DND-41 (cell line): ENCODE measurements at regions not wholly inside any gene's neighbourhood (a gene's known extent, or its start where the extent isn't known, plus 50 kb on each side); places are given as distances from the start of the nearest gene placed in this dataset.

Experiments used
- ATAC-seq: fragments of 200-7000 bp; cut with Tn5 transposase; 3 replicates; pipeline ENCODE4 v1.9.1; 2021; ENCODE audit warnings: low read depth; ENCODE audit not compliant: insufficient read depth
- DNase-seq: peaks from one replicate; pipeline ENCODE4 v3.0.0-alpha.2; 2020
- H2AFZ ChIP-seq: 2 replicates; pipeline ENCODE4 v1.6.0; 2012; ENCODE audit warnings: low read depth, low read length
- H3K27ac ChIP-seq: 2 replicates; pipeline ENCODE4 v1.5.1; 2012; ENCODE audit warnings: low read length, inconsistent platforms
- H3K27me3 ChIP-seq: fragments of 200-600 bp; sonication (generic); 2 replicates; pipeline ENCODE4 v1.6.0; 2012; ENCODE audit warnings: low read length, mild to moderate bottlenecking, inconsistent platforms; ENCODE audit not compliant: insufficient read depth, poor library complexity
- H3K36me3 ChIP-seq: 2 replicates; pipeline ENCODE4 v1.5.1; 2012; ENCODE audit warnings: low read length, inconsistent platforms; ENCODE audit not compliant: insufficient read depth
- H3K4me1 ChIP-seq: 2 replicates; pipeline ENCODE4 v1.5.1; 2012; ENCODE audit warnings: mild to moderate bottlenecking, low read length; ENCODE audit not compliant: insufficient read depth
- H3K4me2 ChIP-seq: 2 replicates; pipeline ENCODE4 v1.6.0; 2012; ENCODE audit warnings: mild to moderate bottlenecking, moderate library complexity, low read length, inconsistent platforms; ENCODE audit not compliant: insufficient read depth
- H3K4me3 ChIP-seq, 2 experiments: fragments of 200-600 bp in 1 of 2; shearing (Covaris generic) in 1 of 2; 2 replicates each; pipeline ENCODE4 v1.5.1; 2012 to 2016; ENCODE audit warnings: inconsistent platforms in 2 of 2, low read length in 2 of 2, mild to moderate bottlenecking in 2 of 2, low read depth in 1 of 2, moderate library complexity in 1 of 2
- H3K79me2 ChIP-seq: 2 replicates; pipeline ENCODE4 v1.6.0; 2012; ENCODE audit warnings: low read length, inconsistent platforms; ENCODE audit not compliant: insufficient read depth
- H3K9ac ChIP-seq: 2 replicates; pipeline ENCODE4 v1.6.0; 2012; ENCODE audit warnings: low read depth, mild to moderate bottlenecking, inconsistent platforms, low read length, moderate library complexity
- H3K9me3 ChIP-seq: 2 replicates; pipeline ENCODE4 v1.5.1; 2012; ENCODE audit warnings: low read length, moderate library complexity, mild to moderate bottlenecking, inconsistent platforms; ENCODE audit not compliant: insufficient read depth, severe bottlenecking
- H4K20me1 ChIP-seq: 2 replicates; pipeline ENCODE4 v1.6.0; 2012; ENCODE audit warnings: low read length; ENCODE audit not compliant: insufficient read depth
- EZH2 ChIP-seq: IDR thresholded peaks from 3 replicates; pipeline ENCODE4 v1.6.1; 2012; ENCODE audit warnings: borderline replicate concordance, low read depth, mild to moderate bottlenecking, moderate library complexity, low read length, inconsistent platforms; ENCODE audit not compliant: severe bottlenecking
- TF ChIP-seq, protein P1 (sequence below): IDR thresholded peaks from 2 replicates; pipeline ENCODE4 v1.5.1; 2012; ENCODE audit warnings: borderline replicate concordance, low read length, moderate library complexity, mild to moderate bottlenecking; ENCODE audit not compliant: poor library complexity, severe bottlenecking; ENCODE audit errors: extremely low read depth

DNA sequence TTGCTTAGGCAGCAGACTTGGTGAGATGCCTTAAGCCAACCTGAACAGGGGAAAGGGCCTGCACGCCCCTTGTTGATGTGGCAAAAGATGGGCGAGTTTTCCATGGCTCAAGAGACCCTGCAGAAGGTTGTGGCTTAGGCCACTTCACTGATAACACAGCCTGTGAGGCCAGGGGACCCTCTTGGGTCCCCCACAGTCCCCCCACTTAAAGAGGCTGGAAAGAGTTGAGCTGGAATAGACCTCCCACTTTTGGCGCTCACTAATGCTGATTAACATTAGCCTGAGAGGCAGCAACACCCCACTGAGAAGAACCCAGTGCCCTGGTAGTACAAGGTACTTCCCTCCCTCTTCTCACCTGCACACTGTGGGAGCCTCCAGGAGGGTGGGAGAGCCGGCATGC lies 107.5 kb downstream of the TRIM29 start:
- H4K20me1 ChIP-seq: no peaks in the 10 kb centered on the region; the same call in 1 of the 2 replicates
- H3K27me3 ChIP-seq: peaks cover 5% of the 10 kb centered on the region
- no peak overlapping the region for H3K9ac ChIP-seq
- H3K79me2 ChIP-seq: no peaks in the 10 kb centered on the region
- no peaks in the 10 kb centered on the region for H3K4me1 ChIP-seq
- H3K4me2 ChIP-seq: no peak overlapping the region
- H3K27ac ChIP-seq: no peak overlapping the region
- H3K4me3 ChIP-seq: no peak overlapping the region
- DNase-seq: no peak
- no peaks in the 10 kb centered on the region for H3K9me3 ChIP-seq
- no peak for ATAC-seq
- H3K36me3 ChIP-seq: no peaks in the 10 kb centered on the region
- no peak overlapping the region for H2AFZ ChIP-seq
- TF ChIP-seq, protein P1, sequence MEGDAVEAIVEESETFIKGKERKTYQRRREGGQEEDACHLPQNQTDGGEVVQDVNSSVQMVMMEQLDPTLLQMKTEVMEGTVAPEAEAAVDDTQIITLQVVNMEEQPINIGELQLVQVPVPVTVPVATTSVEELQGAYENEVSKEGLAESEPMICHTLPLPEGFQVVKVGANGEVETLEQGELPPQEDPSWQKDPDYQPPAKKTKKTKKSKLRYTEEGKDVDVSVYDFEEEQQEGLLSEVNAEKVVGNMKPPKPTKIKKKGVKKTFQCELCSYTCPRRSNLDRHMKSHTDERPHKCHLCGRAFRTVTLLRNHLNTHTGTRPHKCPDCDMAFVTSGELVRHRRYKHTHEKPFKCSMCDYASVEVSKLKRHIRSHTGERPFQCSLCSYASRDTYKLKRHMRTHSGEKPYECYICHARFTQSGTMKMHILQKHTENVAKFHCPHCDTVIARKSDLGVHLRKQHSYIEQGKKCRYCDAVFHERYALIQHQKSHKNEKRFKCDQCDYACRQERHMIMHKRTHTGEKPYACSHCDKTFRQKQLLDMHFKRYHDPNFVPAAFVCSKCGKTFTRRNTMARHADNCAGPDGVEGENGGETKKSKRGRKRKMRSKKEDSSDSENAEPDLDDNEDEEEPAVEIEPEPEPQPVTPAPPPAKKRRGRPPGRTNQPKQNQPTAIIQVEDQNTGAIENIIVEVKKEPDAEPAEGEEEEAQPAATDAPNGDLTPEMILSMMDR: no peak
- TF ChIP-seq EZH2: no peak

DNA sequence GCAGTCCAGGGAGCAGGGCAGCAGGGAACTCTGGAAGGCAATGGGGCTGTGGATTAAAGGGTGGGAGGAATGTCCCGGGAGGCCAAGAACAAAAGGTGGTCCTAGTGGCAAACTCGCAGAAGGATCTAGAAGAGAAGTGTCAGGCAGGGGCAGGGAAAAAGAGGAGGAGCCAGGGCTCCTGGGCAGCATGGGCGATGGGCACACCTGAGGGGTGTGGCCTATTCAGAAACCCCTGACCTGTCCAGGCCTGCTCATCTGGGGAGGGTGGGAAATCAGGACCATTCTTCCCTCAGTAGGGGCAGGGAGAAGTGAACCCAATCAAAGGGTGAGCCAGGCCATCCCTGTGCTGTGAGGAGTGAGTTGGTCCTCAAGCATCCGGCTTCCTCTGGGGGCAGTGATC lies 108.6 kb downstream of the TRIM29 start:
- H3K36me3 ChIP-seq: no peaks in the 10 kb centered on the region
- no peaks in the 10 kb centered on the region for H3K79me2 ChIP-seq
- H3K9ac ChIP-seq: no peak overlapping the region
- no peak for ATAC-seq
- H3K27me3 ChIP-seq: peaks cover 5% of the 10 kb centered on the region
- TF ChIP-seq, protein P1: no peak
- TF ChIP-seq EZH2: no peak
- no peaks in the 10 kb centered on the region for H3K4me1 ChIP-seq
- H3K4me3 ChIP-seq: no peak overlapping the region
- no peaks in the 10 kb centered on the region for H3K9me3 ChIP-seq
- H3K4me2 ChIP-seq: no peak overlapping the region
- H4K20me1 ChIP-seq: no peaks in the 10 kb centered on the region; the same call in 1 of the 2 replicates
- H3K27ac ChIP-seq: no peak overlapping the region
- no peak for DNase-seq
- H2AFZ ChIP-seq: no peak overlapping the region

DNA sequence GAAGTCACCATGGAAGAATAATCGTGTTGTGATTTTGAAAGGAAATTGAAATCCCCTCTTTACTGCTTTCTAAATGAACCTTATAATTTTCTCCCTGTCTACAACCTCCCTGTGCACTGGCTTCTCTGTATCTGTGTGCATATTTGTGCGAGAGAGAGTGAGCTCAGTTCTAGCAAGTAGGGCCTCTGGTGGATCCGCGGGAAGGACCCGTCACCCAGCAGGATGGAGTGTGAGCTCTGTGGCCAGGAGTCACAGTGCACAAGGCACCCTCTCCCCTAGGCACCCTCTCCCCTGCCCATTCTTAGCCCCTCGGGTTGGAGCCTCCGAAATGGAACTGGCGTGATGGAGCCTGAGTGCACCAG lies 109.0 kb downstream of the TRIM29 start:
- H3K27ac ChIP-seq: no peak overlapping the region

More for the DNA sequence above, 109.0 kb downstream of the TRIM29 start:
- Histone ChIP-seq H4K20me1 (no peaks in the 10 kb centered on the region; the same call in 1 of the 2 replicates), H3K27me3 (peaks cover 8% of the 10 kb centered on the region), H3K36me3 (no peaks in the 10 kb centered on the region), H3K9me3 (no peaks in the 10 kb centered on the region), H3K4me3 (no peak overlapping the region), H3K79me2 (no peaks in the 10 kb centered on the region), H3K9ac (no peak overlapping the region), H3K4me2 (no peak overlapping the region), H2AFZ (no peak overlapping the region), H3K4me1 (no peaks in the 10 kb centered on the region)
- ATAC-seq (no peak), DNase-seq (no peak)
- TF ChIP-seq EZH2: no peak
- TF ChIP-seq, protein P1: no peak
